GM23248 (cell line): ENCODE measurements at regions not wholly inside any gene's neighbourhood (a gene's known extent, or its start where the extent isn't known, plus 50 kb on each side); places are given as distances from the start of the nearest gene placed in this dataset.

Source experiments
- EZH2 ChIP-seq: fragments of 200-600 bp; sonication (generic); IDR thresholded peaks from 2 replicates; pipeline ENCODE4 v1.6.1; 2018; ENCODE audit warnings: antibody characterized with exemption, mild to moderate bottlenecking; ENCODE audit not compliant: insufficient read depth, poor library complexity, severe bottlenecking
- EZH2phosphoT487 ChIP-seq: fragments of 200-600 bp; sonication (generic); IDR thresholded peaks from 2 replicates; pipeline ENCODE4 v1.6.1; 2018; ENCODE audit warnings: antibody characterized with exemption, moderate library complexity, mild to moderate bottlenecking, low read depth; ENCODE audit not compliant: insufficient read depth

- TF ChIP-seq EZH2phosphoT487, result no peak
- no peak for TF ChIP-seq EZH2
Measured at GRCh38 chr10:2861632-2862210, 205.6 kb upstream of the PFKP start.
